ENCODE measurements at regions not wholly inside any gene's neighbourhood (a gene's known extent, or its start where the extent isn't known, plus 50 kb on each side); places are given as distances from the start of the nearest gene placed in this dataset.
"Not testable (repeated sequence)": the region's sequence is repeated elsewhere in the genome, so short reads cannot be mapped to it uniquely, and the experiment has no call there.

- DNase-seq: not testable (repeated sequence)
Measured at GRCh38 chr21:5138687-5139086, 5382.7 kb upstream of the TPTE start.

DNA sequence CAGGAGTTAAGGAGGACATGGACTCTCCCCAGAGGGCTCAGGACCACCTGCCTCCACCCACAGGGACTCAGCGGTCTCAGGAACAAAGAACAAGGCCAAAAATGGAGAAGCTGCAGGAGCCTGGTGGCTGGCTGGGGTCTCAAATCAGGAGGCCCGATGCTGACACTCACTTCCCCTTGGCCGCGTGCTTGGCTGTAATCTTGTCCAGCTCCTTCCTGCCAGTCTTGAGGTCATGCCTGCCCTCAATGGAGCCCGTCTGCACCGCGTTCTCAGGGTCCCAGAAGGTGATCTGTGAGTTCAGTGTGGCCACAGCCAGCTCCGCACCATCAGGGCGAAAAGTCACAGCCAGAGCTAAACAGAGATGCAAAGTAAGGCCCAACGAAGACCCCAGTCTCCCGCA lies 5381.9 kb upstream of the TPTE start:
- not testable (repeated sequence) for DNase-seq

- DNase-seq: not testable (repeated sequence)
Measured at GRCh38 chr21:5143011-5143410, 5378.4 kb upstream of the TPTE start.

- not testable (repeated sequence) for DNase-seq
Measured at GRCh38 chr21:5144731-5145130, 5376.7 kb upstream of the TPTE start.

DNA sequence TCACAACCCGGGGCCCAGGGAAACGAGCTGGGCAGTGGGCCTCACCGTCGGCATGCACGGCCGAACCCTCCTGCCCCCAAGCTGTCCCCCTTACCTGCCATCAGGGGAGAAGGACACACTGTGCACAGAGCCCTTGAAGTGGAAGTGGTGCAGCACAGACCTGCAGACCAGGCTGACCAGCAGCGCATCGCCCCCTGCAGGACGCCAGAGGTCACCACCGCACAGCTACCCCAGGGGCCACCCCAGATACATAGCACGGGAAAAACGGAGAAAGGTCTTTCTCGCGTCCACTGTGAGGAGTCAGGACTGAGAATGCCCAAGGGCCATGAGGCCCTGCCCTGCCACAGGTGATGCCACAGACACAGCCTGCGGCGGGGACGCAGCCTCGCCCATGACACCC lies 5373.7 kb upstream of the TPTE start:
- peak; percentile 35 for DNase-seq

- DNase-seq: not testable (repeated sequence)
Measured at GRCh38 chr21:5149222-5149621, 5372.2 kb upstream of the TPTE start.

DNA sequence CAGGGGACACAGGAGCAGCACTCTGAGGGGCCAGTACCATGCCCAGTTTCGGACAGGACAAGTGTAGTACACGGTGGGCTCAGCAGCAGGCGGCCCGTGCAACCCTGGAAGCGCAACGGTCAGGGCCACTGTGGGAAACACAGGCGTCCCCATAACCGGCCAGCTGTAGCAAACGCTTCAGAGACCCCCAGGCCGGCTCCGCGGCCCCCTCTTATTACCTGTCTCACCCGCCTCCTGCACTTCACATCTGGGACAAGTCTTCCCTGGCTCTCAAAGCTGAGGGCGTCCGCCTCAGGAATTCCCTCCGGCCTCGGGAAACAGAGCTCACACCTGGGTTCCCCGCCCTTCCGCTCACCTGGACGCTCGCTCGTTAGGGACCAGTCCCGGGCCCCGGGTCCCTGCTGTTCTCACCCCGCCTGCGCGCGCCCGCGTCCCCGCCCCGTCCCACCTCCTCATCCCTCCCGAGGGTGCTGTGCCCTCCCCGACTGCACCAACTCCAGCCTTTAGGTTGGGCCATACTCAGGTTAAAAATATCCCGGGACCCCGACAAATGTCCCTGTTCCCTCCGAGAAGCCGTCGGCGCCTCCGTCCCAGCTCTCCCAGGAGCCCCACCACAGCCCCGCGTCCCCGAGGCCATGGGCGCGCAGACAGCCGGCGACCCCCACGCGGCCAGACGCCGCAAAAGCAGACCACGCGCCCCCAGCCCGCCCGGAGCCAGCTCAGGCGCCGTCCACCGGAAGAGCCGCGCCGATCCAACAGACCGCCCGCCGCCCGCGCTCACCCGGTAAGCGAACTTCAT lies 5367.3 kb upstream of the TPTE start:
- DNase-seq: not testable (repeated sequence)

DNA sequence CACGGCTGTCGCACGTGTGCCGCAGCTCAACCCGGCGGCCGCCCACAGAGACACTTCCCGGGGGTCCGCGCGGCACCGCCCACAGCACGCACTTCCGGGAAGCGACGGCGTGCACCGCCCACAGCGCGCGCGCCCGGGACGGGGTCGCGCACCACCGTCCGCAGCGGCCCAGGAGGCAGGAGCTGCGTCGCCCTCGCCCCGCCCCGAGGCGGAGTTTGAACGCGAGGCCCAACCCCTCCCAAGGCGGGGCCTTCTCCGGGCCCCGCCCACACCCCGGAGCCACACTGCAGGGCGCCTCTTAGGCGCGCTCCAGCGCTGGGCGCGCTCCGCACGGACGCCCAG lies 5366.8 kb upstream of the TPTE start:
- peak; percentile 94 for DNase-seq

DNA sequence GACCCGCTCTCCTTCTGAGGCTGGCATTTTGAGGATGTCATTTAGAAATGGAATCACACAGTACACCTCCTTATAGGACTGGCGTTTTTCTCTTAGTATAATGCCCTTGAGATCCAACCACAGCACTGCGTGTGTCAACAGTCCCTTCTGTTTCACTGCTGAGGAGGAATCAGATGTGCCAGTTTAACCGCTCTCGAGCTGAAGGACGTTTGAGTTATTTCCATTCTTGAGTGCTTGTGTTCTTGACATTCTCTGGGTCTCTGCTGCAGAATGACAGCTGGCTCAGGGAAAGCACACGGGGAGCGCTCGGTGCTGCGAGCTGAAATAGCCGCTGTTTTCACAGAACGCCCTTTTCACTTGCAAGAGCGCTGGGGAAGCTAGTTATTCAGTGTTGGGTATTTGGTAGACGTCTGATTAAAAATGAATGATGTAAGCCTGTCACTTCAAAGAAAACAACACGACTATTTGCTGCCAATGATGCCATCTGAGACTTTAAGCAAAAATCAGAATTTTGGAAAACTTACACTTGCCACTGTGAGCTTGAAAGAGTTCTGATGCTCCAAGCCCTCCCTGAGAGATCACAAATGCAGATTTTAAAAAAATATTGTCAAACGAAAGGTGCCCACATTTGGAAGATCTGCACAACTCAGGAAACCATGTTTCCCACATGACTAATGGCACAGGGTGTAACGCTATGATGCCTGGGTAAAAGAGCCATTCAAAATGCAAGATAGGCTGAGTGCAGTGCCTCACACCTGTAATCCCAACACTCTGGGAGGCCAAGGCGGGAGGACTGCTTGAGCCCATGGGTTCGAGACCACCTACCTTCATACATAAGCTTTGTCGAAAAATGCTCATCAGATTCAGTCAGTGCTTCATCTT lies 5358.4 kb upstream of the TPTE start:
- DNase-seq: not testable (repeated sequence)

DNA sequence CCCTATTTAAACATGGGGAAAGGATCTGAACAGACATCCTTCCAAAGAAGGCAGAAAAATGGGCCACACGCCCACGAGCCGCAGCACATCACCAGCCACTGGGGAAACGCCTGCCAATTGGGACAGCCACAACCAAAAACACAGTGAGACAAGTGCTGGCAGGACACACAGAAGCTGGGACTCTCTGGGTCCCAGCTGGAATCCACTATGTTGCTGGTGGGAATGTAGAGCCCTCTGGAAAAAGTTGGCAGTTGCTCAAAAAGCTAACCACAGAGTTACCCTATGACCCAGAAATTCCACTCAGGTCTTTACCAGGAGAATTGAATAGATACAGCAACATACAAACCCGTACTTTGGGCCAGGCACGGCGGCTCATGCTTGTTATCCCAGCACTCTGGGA lies 5355.6 kb upstream of the TPTE start:
- not testable (repeated sequence) for DNase-seq
